HG03064 (cell line): ENCODE measurements at regions not wholly inside any gene's neighbourhood (a gene's known extent, or its start where the extent isn't known, plus 50 kb on each side); places are given as distances from the start of the nearest gene placed in this dataset.
"Not testable (repeated sequence)": the region's sequence is repeated elsewhere in the genome, so short reads cannot be mapped to it uniquely, and the experiment has no call there.

ENCODE experiments used
- ATAC-seq: cut with Tn5 transposase; IDR thresholded peaks from one replicate; pipeline ENCODE4 v1.9.1; 2021; ENCODE audit warnings: low read depth; ENCODE audit not compliant: unreplicated experiment

- ATAC-seq: no peak
These were observed 192.3 kb upstream of the PRSS58 start for GRCh38 chr7:142450206-142450605.

DNA sequence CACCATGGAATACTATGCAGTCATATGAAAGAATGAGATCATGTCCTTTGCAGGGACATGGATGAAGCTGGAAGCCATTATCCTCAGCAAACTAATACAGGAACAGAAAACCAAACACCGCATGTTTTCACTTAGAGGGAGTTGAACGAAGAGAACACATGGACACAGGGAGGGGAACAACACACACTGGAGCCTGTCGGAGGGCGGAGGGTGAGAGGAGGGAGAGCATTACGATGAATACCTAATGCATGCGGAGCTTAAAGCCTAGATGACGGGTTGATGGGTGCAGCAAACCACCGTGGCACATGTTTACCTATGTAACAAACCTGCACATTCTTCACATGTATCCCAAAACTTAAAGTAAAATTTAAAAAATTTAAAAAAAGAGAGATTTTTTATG lies 191.0 kb upstream of the PRSS58 start:
- not testable (repeated sequence) for ATAC-seq

- ATAC-seq: no peak
These were observed 189.9 kb upstream of the PRSS58 start for GRCh38 chr7:142447762-142448161.

- ATAC-seq: no peak
These were observed 187.3 kb upstream of the PRSS58 start for GRCh38 chr7:142445019-142445686.

- no peak for ATAC-seq
These were observed 185.6 kb upstream of the PRSS58 start for GRCh38 chr7:142443216-142444010.

DNA sequence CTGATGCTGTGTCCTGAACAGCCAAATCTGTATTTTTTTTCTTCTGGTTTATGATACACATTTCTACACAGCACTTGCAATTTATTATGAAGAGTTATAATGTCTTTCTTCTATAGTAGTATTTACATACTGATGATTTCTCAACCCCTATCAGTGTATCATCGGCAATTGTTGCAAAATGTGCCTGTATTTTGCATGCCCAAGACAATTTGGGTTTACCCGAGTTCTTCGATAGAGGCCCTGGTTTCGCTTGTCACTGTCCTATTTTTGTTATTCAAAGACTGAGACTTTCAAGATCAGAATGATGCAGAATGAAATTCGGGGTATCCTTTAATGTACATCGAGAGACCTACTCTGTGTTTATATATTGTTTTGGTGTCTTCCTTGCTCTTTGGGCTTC lies 184.5 kb upstream of the PRSS58 start:
- ATAC-seq: no peak

DNA sequence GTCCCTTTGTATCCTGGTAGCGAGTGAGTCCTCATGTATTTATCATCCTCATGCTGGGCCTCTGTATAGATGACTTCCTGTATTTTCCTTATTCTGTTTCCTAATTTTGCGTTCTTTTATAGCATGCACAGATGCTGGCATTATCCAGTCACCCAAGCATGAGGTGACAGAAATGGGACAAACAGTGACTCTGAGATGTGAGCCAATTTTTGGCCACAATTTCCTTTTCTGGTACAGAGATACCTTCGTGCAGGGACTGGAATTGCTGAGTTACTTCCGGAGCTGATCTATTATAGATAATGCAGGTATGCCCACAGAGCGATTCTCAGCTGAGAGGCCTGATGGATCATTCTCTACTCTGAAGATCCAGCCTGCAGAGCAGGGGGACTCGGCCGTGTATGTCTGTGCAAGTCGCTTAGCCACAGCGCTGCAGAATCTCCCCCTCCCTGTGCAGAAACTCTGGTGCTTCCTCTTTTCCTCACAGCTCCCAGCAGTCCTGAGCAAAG lies 183.1 kb upstream of the PRSS58 start:
- no peak for ATAC-seq

GRCh38 chr7:142440219-142440905 lies 182.5 kb upstream of the PRSS58 start:
- ATAC-seq: no peak

GRCh38 chr7:142439739-142440138 lies 181.9 kb upstream of the PRSS58 start:
- ATAC-seq: peak; percentile 55

DNA sequence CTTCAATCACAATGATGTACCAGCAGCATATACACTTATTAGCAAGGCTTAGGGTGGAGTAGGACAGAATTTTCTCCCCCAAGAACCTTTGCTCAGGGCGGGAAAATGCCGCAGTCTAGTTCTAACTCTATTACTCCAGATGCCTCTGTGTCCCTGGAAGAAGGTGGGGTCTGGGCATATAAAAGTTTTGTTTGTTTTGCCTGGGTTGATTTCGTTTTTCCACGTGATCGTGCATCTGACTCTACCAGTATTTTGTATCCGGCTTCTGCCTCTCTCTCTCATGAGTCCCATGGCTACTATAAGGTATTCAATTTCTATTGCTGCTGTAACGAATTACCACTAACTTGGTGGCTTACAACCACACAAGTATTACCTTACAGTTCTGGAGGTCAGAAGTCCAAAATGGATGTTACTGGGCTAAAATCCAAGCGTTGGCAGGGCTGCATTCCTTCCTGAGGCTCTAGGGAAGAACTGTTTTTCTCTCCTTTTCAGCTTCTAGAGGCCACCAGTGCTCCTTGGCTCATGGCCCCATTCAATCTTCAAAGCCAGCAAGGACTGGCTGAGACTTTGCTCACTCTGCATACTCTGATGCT lies 181.2 kb upstream of the PRSS58 start:
- no peak for ATAC-seq

DNA sequence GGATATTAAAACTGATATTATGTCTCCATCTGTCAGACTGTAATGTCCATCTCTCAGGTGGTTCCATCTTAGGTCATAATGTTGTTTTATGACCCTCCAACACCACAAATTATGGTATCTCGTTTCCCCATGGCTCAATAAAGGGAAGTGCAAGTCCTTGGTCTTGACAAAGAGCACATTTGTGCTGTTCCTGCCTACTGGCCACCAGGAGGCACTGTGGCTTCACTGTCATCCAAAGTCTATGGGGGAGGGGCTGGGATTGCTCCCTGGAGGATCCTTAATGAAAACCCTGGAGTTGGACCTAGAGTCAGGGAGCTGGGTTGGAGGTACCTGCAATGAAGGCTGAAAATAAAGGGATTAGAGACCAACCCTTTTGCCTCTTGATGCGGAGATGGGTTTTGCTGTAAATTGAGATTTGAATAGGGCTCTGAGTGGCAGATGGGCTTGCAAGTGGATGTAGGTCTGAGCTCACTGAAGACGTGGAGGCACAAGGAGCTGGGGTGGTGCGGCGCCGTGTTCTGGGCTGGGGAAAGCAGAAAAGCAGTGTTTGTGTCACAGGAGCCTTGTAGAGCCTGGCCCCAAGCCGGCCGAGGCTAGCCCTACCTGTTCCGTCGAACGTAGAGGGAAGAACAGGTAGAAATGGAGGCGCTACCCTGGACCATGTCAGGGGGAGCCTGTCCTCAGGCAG lies 180.5 kb upstream of the PRSS58 start:
- no peak for ATAC-seq

DNA sequence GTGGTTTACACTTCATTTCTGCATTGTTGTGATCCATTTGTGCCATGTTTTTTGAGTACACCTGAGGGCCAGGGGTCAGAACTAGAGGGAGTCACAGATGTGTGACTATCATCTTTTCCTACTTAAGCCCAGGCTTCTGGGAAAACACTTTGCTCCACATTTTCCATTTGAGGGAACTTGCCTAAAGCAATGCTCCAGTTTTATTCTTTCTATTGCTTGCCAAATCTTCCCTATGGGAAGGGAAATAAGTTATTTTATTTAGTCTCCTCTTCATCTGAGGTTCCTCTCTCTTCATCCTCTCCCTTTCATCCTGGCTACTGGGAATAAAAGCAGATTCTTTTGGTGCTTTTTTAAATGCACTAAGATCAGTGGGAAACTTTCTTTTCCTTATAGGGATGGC lies 179.9 kb upstream of the PRSS58 start:
- no peak for ATAC-seq

GRCh38 chr7:142436601-142437000 lies 178.7 kb upstream of the PRSS58 start:
- no peak for ATAC-seq

DNA sequence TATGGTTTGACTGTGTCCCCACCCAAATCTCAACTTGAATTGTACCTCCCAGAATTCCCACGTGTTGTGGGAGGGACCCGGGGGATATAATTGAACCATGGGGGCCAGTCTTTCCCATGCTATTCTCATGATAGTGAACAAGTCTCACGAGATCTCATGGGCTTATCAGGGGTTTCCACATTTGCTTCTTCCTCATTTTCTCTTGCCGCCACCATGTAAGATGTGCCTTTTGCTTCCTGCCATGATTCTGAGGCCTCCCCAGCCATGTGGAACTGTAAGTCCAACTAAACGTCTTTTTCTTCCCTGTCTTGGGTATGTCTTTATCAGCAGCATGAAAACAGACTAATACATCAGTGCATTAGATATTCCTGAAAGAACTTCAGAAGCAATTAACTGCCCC lies 177.7 kb upstream of the PRSS58 start:
- not testable (repeated sequence) for ATAC-seq

DNA sequence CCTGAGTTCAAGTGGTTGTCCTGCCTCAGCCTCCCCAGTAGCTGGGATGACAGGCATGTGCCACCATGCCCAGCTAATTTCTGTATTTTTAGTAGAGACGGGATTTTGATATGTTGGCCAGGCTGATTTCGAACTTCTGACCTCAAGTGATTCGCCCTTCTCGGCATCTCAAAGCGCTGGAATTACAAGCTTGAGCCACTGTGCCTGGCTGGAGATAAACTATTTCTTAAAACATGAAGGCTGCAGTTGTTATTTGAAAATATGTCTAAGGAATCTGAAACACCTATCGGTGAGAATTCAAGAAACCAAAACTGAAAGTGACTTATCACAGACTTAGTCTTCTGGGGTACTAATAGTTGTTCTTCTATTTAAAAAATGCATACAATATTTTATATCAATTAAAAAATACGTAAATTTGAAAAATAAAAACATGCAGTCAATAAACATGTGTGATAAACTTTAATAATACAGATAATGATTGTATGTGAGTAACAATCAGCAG lies 176.9 kb upstream of the PRSS58 start:
- no peak for ATAC-seq

DNA sequence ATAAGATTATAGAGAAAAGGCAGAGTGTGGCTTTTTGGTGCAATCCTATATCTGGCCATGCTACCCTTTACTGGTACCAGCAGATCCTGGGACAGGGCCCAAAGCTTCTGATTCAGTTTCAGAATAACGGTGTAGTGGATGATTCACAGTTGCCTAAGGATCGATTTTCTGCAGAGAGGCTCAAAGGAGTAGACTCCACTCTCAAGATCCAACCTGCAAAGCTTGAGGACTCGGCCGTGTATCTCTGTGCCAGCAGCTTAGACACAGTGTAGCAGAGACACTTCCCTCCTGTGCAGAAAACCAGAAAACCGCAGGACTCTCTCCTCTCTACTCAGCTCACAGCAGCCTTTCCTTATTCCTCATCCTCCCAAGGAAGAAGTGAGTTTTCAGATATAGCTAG lies 176.3 kb upstream of the PRSS58 start:
- ATAC-seq: not testable (repeated sequence)

DNA sequence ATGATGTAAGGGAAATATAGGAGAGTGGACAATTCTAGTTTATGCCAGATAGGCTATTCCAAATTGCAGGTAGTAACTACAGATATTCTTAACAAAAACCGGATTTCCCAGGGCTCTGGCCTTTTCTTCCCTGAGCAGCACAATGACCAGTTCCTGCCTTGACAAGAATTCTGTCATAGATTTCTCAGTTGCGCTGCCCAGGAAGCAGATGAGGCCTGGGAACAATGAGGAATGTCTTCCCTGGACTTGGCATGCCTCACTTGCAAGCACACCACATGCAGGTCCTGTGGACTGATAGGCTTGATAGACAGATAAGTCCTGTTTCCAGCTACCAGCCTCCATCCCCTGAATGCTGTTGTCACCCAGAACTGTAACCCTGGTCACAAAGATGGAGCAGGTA lies 174.5 kb upstream of the PRSS58 start:
- ATAC-seq: no peak

DNA sequence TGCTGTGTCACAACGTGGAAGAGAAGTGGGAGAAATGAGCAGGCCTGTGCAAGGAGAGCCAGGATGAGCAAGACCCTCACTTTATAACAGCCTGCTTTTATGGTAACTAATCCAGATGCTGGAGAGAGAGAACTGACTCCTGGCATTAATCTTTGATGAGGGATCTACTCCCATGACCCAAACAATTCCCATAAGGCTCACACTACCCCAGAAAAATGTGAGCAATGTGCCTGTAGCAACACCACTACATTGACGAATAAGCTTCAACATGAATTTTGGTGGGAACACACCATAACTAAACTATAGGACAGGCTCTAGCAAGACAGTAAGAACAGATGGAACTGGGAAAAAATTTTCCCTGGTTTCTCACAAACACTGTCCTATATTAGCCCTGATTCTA lies 173.6 kb upstream of the PRSS58 start:
- no peak for ATAC-seq

- no peak for ATAC-seq
These were observed 170.2 kb upstream of the PRSS58 start for GRCh38 chr7:142428094-142428493.

- no peak for ATAC-seq
These were observed 167.4 kb upstream of the PRSS58 start for GRCh38 chr7:142425281-142425680.
